Neural progenitor cell (in vitro differentiated cells): ENCODE measurements at regions not wholly inside any gene's neighbourhood (a gene's known extent, or its start where the extent isn't known, plus 50 kb on each side); places are given as distances from the start of the nearest gene placed in this dataset.

Source experiments
- CTCF ChIP-seq: fragments of 200-600 bp; sonication (generic); IDR thresholded peaks from 2 replicates; pipeline ENCODE4 v1.5.1; 2017; ENCODE audit warnings: antibody characterized with exemption, mild to moderate bottlenecking
- EZH2 ChIP-seq: fragments of 200-600 bp; sonication (generic); IDR thresholded peaks from 2 replicates; pipeline ENCODE4 v1.6.1; 2017; ENCODE audit warnings: antibody characterized with exemption, mild to moderate bottlenecking, moderate library complexity
- EZH2phosphoT487 ChIP-seq: fragments of 200-600 bp; sonication (generic); IDR thresholded peaks from 2 replicates; pipeline ENCODE4 v1.6.1; 2017; ENCODE audit warnings: antibody characterized with exemption

- TF ChIP-seq EZH2 (no peak), CTCF (no peak), EZH2phosphoT487 (no peak)
Observed at GRCh38 chr3:113153499-113154107, 57.8 kb upstream of the BOC start.
